GM21529 (cell line): ENCODE measurements at regions not wholly inside any gene's neighbourhood (a gene's known extent, or its start where the extent isn't known, plus 50 kb on each side); places are given as distances from the start of the nearest gene placed in this dataset.
"Not testable (repeated sequence)": the region's sequence is repeated elsewhere in the genome, so short reads cannot be mapped to it uniquely, and the experiment has no call there.

Experiments used
- ATAC-seq: cut with Tn5 transposase; IDR thresholded peaks from one replicate; pipeline ENCODE4 v1.9.1; 2021; ENCODE audit not compliant: unreplicated experiment

DNA sequence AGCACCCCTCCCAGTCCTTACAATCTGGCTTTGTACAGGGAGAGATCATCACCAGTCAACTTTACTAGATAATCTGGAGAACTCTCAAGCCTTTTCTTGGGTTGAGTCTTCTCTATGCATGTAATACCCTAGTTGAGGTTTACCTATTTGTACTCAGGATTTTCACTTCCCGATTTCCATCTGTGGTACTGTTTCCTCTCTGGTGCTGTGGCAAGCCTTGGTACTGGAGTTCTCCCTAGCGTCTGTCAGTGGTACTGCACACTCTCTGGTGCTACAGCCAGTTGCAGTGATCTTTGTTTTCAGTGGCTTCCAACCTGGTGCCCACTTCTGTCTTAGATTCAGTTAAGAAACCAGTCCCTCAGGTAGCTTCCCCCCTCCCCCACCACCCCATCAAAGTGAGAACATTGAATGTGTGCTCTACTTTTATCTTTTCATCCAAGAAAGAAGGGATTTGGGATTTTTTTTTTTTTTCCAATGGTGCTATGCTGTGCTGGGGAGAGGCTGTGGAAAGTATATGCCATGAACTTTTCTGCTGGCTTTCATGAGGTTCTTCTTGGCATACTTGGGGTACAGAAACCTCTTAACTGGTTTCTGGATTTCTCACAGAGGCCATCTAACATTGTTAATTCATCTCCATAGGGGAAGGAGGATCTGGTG, 69.4 kb upstream of the EVL start:
- ATAC-seq, result peak; percentile 100

DNA sequence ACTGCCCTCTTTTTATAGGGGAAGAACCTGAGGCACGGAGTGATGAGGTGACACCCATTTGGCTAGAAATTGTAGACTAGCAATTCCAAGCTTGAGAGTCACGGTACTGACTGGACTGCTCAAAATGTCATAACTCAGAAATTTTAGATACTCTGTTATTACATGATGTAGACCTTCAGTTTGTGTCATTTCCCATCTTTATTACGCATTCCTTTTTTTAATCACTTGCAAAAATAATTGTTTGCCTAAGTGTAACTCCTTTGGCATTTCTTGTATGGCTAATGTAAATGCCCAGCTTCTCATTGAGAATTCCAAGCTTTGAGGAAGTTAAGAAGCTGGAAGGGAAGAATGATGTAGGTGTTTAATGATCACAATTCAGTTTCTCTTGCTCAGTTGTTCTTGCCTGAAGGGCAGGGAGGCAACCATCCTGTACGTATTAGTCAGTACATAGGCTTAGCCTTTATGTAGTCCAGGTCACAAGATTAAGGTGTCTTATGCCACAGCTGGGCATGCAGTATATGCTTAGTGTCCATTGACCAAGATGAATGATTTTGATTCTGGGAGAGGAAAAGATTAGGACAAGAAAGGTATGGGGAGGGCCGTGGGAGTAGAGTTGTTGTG, 68.2 kb upstream of the EVL start:
- ATAC-seq, result no peak

DNA sequence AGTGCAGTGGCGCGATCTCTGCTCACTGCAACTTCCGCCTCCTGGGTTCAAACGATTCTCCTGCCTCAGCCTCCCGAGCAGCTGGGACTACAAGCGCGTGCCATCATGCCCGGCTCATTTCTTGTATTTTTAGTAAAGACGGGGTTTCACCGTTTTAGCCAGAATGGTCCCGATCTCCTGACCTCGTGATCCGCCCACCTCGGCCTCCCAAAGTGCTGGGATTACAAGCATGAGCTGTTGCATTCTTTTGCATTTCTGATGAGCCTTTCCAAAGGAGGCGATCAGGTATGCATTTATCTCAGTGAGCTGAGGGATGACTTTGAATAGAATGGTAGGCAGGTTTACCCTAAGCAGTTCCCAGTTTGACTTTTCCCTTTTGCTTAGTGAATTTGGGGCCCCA, 64.8 kb upstream of the EVL start:
- ATAC-seq, result not testable (repeated sequence)

DNA sequence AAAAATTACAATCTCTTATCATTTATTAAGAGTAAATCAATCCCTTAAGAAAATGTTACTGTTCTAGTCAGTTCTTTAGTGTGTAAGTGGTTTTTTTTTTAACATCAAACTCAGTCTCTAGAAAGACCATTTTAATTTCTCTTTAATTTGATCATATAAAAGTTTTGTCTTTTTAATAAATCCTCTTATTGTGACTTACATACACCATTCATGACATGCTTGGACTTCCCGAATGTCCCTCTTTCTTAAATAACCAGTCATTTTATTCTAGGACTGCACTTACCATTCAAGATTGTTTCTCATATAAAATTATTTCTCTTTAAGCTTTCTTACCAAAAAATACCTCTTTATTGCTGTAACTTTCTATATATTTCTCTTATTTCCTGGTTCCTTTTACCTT, 60.8 kb upstream of the EVL start:
- no peak for ATAC-seq

DNA sequence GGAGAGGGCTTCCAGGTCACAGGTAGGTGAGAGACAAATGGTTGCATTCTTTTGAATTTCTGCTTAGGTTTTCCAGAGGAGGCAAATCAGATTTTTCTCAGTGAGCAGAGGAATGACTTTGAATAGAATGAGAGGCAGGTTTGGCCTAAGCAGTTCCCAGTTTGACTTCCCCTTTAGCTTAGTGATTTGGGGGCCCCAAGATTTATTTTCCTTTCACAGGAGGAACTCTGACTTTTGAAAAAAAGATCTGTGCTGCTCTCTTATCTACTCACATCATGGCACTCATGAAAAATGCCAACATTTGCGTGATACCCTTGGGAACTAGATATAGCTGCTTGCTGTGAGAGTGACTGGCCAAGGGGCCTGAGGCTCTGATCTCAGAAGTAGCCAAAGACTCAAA, 58.0 kb upstream of the EVL start:
- ATAC-seq, result no peak

DNA sequence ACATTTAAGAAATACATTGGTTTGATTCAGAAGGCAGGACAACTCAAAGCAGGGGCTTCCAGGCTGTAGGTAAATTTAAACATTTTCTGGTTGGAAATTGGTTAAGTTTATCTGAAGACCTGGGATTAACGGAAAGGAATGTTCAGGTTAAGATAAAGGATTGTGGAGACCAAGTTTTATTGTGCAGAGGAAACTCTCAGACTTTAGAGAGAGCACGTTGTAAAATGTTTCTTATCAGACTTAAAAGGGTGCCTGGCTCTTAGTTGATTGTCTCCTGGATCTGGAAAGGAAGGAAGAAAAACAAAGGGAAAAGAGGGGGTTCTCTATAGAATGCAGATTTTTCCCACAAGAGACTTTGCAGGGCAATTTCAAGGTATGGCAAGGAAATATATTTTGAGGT, 55.4 kb upstream of the EVL start:
- not testable (repeated sequence) for ATAC-seq

DNA sequence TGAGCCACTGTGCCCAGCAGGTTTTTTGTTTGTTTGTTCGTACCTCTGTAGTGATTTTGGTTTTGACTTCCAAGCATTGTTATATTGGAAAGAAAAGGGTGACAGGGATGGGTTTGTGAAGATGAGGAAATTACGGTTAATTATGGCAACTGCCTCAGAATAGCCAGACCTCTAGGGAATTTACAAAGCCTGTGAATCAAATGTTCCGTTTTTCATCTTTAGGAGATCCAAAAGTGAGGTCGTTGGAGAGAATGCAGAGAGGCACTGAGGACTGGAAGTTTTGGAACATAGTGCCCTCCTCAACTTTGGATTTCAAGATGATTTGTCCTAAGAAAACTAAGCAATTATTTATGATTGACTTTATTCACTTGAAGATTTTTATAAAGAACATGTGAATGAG, 54.5 kb upstream of the EVL start:
- no peak for ATAC-seq

DNA sequence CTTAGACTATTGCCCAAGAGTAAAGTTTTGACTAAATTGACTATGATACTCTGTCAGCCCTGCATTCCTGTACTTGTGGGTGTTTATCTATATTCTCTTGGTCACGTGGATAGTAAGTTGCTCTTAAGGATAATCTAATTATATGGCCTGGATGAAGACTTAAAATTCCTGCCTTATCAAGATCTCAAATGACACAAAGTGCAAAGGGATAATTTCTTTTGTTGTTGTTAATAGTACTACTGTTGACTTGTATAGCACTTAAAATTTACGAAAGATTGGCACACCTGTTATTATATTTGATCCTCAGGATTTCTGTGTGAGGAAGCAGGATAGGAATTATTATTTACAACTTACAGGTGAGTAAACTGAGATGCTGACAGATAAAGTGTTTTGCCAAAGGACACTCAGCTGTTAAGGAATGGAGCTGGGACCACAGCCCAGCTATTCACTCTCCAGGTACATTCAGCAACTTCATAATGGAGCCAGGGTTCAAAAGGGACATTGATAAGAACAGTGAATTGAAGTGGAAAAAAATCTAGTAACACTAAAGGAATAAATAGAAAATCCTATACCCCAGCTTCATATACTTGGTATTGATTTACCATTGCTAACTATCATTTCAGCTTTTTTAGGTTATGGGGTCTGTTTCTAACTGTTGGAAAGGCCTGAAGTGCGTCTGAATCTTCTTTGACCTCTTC, 53.4 kb upstream of the EVL start:
- ATAC-seq, result no peak

DNA sequence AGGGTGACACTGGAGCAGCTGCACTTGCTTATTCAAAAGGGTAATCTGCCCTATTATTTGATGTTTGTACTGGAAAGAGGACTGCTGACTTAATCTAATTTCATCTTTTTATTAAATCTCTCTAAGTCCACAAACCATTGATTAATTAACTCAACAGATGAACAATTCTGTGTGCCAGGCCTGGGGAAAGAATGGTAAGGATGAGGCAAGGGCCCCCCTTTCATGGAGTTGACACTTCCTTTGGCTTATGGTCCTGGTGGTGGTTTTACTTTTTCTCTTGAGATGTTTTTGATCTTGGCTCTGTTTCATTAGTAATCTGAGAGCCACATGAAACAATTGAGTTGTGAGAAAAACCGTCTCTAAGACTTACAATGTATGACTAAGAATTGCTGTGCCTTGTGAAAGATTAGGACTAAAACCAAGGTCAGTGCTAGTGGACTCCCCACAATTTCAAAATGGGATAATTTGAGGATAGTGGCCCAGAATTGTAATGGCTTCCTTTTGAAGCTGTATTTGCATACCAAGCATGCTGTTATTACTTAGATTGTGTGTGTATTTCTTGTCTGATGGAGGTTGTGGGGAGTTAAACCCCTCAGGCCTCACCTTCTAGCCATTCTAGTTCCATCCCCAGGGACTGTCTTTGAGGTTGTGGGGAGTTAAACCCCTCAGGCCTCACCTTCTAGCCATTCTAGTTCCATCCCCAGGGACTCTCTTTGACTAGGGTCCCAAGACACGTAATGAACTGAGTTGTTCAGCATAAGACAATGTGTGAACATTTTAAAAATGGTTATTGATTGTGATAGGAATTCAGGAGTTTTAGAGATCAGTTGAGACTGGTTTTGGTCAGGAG, 52.5 kb upstream of the EVL start:
- ATAC-seq, result no peak

DNA sequence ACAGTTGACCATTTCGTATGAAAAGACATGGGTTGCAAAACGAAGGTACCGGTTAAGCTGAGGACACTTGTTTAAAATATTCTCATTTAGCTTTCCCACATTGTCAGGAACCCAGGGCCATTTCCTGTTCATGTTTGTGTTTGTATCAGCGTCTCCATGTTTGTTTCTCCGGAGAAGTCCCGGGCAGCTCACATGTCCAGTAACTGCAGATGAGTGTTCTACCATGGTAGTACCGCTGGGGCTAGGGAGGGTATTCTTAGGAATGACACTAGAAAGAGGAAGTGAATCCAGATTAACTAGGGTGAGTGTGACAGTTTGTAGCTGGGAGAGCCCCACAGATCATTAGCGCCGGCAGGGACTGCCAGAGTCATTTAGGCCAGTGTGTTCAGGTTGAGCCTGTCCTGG, 50.0 kb upstream of the EVL start:
- ATAC-seq, result peak; percentile 94
